Endothelial cell (in vitro differentiated cells): ENCODE measurements at regions not wholly inside any gene's neighbourhood (a gene's known extent, or its start where the extent isn't known, plus 50 kb on each side); places are given as distances from the start of the nearest gene placed in this dataset.

Experiments
- DNase-seq: peaks from one replicate; pipeline ENCODE4 v3.0.0; 2021; ENCODE audit warnings: low spot score
- H3K27ac Mint-ChIP-seq: one replicate; pipeline ENCODE4 v1.8.0; 2021; ENCODE audit warnings: mixed read lengths, inconsistent platforms; ENCODE audit not compliant: unreplicated experiment
- H3K27me3 Mint-ChIP-seq: one replicate; pipeline ENCODE4 v1.8.0; 2021; ENCODE audit warnings: mild to moderate bottlenecking, moderate library complexity, mixed read lengths, inconsistent platforms; ENCODE audit not compliant: unreplicated experiment
- H3K36me3 Mint-ChIP-seq: one replicate; pipeline ENCODE4 v1.8.0; 2021; ENCODE audit warnings: mild to moderate bottlenecking, low read depth, mixed read lengths, inconsistent platforms; ENCODE audit not compliant: unreplicated experiment
- H3K4me1 Mint-ChIP-seq: one replicate; pipeline ENCODE4 v1.8.0; 2021; ENCODE audit warnings: mild to moderate bottlenecking, mixed read lengths, inconsistent platforms; ENCODE audit not compliant: unreplicated experiment
- H3K4me3 Mint-ChIP-seq: one replicate; pipeline ENCODE4 v1.8.0; 2021; ENCODE audit warnings: mild to moderate bottlenecking, mixed read lengths, inconsistent platforms; ENCODE audit not compliant: unreplicated experiment
- H3K9me3 Mint-ChIP-seq: one replicate; pipeline ENCODE4 v1.8.0; 2021; ENCODE audit warnings: mixed read lengths, inconsistent platforms; ENCODE audit not compliant: unreplicated experiment
- CTCF ChIP-seq: fragments of 200-600 bp; sonication (generic); IDR thresholded peaks from one replicate; pipeline ENCODE4 v1.5.0; 2021; ENCODE audit warnings: antibody characterized with exemption; ENCODE audit not compliant: unreplicated experiment

GRCh38 chr6:169082817-169083507 lies 170.7 kb downstream of the THBS2 start:
- no peak overlapping the region for H3K27ac Mint-ChIP-seq
- TF ChIP-seq CTCF = no peak

GRCh38 chr6:169082093-169082492 lies 171.6 kb downstream of the THBS2 start:
- no peak overlapping the region for H3K4me3 Mint-ChIP-seq
- H3K9me3 Mint-ChIP-seq = no peaks in the 10 kb centered on the region
- no peak for TF ChIP-seq CTCF
- H3K4me1 Mint-ChIP-seq = no peaks in the 10 kb centered on the region
- DNase-seq = no peak
- H3K27me3 Mint-ChIP-seq = no peaks in the 10 kb centered on the region
- H3K36me3 Mint-ChIP-seq = no peaks in the 10 kb centered on the region
- H3K27ac Mint-ChIP-seq = no peak overlapping the region

More at GRCh38 chr6:169082817-169083507, 170.7 kb downstream of the THBS2 start:
- Mint-ChIP-seq H3K36me3 (no peaks in the 10 kb centered on the region), H3K4me1 (no peaks in the 10 kb centered on the region), H3K9me3 (no peaks in the 10 kb centered on the region), H3K27me3 (no peaks in the 10 kb centered on the region), H3K4me3 (no peak overlapping the region)
- no peak for DNase-seq

- no peaks in the 10 kb centered on the region for H3K9me3 Mint-ChIP-seq
- no peak for TF ChIP-seq CTCF
Observed at GRCh38 chr6:169081248-169081647, 172.4 kb downstream of the THBS2 start.

GRCh38 chr6:169079650-169080049 lies 174.0 kb downstream of the THBS2 start:
- H3K4me3 Mint-ChIP-seq = no peak overlapping the region
- no peaks in the 10 kb centered on the region for H3K9me3 Mint-ChIP-seq
- H3K27ac Mint-ChIP-seq = no peak overlapping the region
- no peaks in the 10 kb centered on the region for H3K36me3 Mint-ChIP-seq
- no peak for TF ChIP-seq CTCF
- H3K27me3 Mint-ChIP-seq = peaks cover 3% of the 10 kb centered on the region
- no peaks in the 10 kb centered on the region for H3K4me1 Mint-ChIP-seq
- no peak for DNase-seq

More at GRCh38 chr6:169081248-169081647, 172.4 kb downstream of the THBS2 start:
- Mint-ChIP-seq H3K27me3 (no peaks in the 10 kb centered on the region), H3K4me1 (no peaks in the 10 kb centered on the region), H3K27ac (no peak overlapping the region), H3K36me3 (no peaks in the 10 kb centered on the region), H3K4me3 (no peak overlapping the region)
- DNase-seq = no peak

- H3K9me3 Mint-ChIP-seq = no peaks in the 10 kb centered on the region
- TF ChIP-seq CTCF = no peak
- no peaks in the 10 kb centered on the region for H3K4me1 Mint-ChIP-seq
- H3K27me3 Mint-ChIP-seq = peaks cover 3% of the 10 kb centered on the region
- DNase-seq = no peak
- H3K36me3 Mint-ChIP-seq = no peaks in the 10 kb centered on the region
- H3K4me3 Mint-ChIP-seq = no peak overlapping the region
- no peak overlapping the region for H3K27ac Mint-ChIP-seq
Observed at GRCh38 chr6:169078399-169079145, 175.1 kb downstream of the THBS2 start.
